ENCODE measurements at regions not wholly inside any gene's neighbourhood (a gene's known extent, or its start where the extent isn't known, plus 50 kb on each side); places are given as distances from the start of the nearest gene placed in this dataset.
A peak's percentile ranks its signal among the peaks of the same experiment; 100 is the strongest.

- TF ChIP-seq, protein P1, sequence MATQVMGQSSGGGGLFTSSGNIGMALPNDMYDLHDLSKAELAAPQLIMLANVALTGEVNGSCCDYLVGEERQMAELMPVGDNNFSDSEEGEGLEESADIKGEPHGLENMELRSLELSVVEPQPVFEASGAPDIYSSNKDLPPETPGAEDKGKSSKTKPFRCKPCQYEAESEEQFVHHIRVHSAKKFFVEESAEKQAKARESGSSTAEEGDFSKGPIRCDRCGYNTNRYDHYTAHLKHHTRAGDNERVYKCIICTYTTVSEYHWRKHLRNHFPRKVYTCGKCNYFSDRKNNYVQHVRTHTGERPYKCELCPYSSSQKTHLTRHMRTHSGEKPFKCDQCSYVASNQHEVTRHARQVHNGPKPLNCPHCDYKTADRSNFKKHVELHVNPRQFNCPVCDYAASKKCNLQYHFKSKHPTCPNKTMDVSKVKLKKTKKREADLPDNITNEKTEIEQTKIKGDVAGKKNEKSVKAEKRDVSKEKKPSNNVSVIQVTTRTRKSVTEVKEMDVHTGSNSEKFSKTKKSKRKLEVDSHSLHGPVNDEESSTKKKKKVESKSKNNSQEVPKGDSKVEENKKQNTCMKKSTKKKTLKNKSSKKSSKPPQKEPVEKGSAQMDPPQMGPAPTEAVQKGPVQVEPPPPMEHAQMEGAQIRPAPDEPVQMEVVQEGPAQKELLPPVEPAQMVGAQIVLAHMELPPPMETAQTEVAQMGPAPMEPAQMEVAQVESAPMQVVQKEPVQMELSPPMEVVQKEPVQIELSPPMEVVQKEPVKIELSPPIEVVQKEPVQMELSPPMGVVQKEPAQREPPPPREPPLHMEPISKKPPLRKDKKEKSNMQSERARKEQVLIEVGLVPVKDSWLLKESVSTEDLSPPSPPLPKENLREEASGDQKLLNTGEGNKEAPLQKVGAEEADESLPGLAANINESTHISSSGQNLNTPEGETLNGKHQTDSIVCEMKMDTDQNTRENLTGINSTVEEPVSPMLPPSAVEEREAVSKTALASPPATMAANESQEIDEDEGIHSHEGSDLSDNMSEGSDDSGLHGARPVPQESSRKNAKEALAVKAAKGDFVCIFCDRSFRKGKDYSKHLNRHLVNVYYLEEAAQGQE (IDR thresholded peaks at IDR 0.05; ENCODE audit: unreplicated experiment): no peak
- TF ChIP-seq ZNF114 (CRISPR knock-in tag; IDR thresholded peaks at IDR 0.05) (no peak), STAT1 (IDR thresholded peaks at IDR 0.05; ENCODE audit: unreplicated experiment) (no peak)
Observed at GRCh38 chr7:98472521-98472954, 71.6 kb upstream of the BAIAP2L1 start (continued).

GRCh38 chr7:98470485-98471240 lies 69.8 kb upstream of the BAIAP2L1 start:
- no peak overlapping the region for H3K27ac Mint-ChIP-seq
- H3K36me3 Mint-ChIP-seq (ENCODE audit: low read depth): no peaks in the 10 kb centered on the region; the same call in 2 of the 3 replicates
- Histone ChIP-seq H3K27ac (ENCODE audit: low read depth) (no peak overlapping the region), H4K20me1 (replicated peaks; ENCODE audit: insufficient read depth) (no peaks in the 10 kb centered on the region), H3K27me3 (ENCODE audit: insufficient read depth) (peaks cover 14% of the 10 kb centered on the region), H3K36me3 (ENCODE audit: insufficient read depth) (no peaks in the 10 kb centered on the region), H3K79me2 (replicated peaks; ENCODE audit: insufficient read depth) (no peaks in the 10 kb centered on the region), H2AFZ (peak overlapping the region; percentile 84), H3K9me2 (ENCODE audit: insufficient read depth) (no peaks in the 10 kb centered on the region), H3K4me2 (peak overlapping the region; percentile 86), H3F3A (replicated peaks; ENCODE audit: low read depth) (no peaks in the 10 kb centered on the region), H3K4me3 (peak overlapping the region; percentile 76), H3K4me1 (ENCODE audit: insufficient read depth) (peaks cover 5% of the 10 kb centered on the region; the same call in 1 of the 2 replicates)
- peak overlapping the region; percentile 73 for H3K4me3 Mint-ChIP-seq
- H3K27me3 Mint-ChIP-seq (ENCODE audit: insufficient read depth, low read depth, poor library complexity): peaks cover 21% of the 10 kb centered on the region
- H3K9me3 Mint-ChIP-seq: peaks cover 13% of the 10 kb centered on the region
- ATAC-seq: peak; percentile 95
- peak; percentile 95 for DNase-seq (ENCODE audit: low spot score)
- H3K4me1 Mint-ChIP-seq: peaks cover 9% of the 10 kb centered on the region; the same call in 2 of the 3 replicates
- TF ChIP-seq CREB1 (CRISPR knock-in tag; IDR thresholded peaks at IDR 0.05; ENCODE audit: low read depth) (peak; percentile 68), POLR2AphosphoS5 (IDR thresholded peaks at IDR 0.05; ENCODE audit: low read depth) (peak; percentile 65), JUNB (IDR thresholded peaks at IDR 0.05; ENCODE audit: unreplicated experiment) (no peak)
- TF ChIP-seq, protein P2, sequence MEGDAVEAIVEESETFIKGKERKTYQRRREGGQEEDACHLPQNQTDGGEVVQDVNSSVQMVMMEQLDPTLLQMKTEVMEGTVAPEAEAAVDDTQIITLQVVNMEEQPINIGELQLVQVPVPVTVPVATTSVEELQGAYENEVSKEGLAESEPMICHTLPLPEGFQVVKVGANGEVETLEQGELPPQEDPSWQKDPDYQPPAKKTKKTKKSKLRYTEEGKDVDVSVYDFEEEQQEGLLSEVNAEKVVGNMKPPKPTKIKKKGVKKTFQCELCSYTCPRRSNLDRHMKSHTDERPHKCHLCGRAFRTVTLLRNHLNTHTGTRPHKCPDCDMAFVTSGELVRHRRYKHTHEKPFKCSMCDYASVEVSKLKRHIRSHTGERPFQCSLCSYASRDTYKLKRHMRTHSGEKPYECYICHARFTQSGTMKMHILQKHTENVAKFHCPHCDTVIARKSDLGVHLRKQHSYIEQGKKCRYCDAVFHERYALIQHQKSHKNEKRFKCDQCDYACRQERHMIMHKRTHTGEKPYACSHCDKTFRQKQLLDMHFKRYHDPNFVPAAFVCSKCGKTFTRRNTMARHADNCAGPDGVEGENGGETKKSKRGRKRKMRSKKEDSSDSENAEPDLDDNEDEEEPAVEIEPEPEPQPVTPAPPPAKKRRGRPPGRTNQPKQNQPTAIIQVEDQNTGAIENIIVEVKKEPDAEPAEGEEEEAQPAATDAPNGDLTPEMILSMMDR (conservative IDR thresholded peaks at IDR 0.05; ENCODE audit: low read depth in 2 of 2): no peak
- TF ChIP-seq, protein P3, sequence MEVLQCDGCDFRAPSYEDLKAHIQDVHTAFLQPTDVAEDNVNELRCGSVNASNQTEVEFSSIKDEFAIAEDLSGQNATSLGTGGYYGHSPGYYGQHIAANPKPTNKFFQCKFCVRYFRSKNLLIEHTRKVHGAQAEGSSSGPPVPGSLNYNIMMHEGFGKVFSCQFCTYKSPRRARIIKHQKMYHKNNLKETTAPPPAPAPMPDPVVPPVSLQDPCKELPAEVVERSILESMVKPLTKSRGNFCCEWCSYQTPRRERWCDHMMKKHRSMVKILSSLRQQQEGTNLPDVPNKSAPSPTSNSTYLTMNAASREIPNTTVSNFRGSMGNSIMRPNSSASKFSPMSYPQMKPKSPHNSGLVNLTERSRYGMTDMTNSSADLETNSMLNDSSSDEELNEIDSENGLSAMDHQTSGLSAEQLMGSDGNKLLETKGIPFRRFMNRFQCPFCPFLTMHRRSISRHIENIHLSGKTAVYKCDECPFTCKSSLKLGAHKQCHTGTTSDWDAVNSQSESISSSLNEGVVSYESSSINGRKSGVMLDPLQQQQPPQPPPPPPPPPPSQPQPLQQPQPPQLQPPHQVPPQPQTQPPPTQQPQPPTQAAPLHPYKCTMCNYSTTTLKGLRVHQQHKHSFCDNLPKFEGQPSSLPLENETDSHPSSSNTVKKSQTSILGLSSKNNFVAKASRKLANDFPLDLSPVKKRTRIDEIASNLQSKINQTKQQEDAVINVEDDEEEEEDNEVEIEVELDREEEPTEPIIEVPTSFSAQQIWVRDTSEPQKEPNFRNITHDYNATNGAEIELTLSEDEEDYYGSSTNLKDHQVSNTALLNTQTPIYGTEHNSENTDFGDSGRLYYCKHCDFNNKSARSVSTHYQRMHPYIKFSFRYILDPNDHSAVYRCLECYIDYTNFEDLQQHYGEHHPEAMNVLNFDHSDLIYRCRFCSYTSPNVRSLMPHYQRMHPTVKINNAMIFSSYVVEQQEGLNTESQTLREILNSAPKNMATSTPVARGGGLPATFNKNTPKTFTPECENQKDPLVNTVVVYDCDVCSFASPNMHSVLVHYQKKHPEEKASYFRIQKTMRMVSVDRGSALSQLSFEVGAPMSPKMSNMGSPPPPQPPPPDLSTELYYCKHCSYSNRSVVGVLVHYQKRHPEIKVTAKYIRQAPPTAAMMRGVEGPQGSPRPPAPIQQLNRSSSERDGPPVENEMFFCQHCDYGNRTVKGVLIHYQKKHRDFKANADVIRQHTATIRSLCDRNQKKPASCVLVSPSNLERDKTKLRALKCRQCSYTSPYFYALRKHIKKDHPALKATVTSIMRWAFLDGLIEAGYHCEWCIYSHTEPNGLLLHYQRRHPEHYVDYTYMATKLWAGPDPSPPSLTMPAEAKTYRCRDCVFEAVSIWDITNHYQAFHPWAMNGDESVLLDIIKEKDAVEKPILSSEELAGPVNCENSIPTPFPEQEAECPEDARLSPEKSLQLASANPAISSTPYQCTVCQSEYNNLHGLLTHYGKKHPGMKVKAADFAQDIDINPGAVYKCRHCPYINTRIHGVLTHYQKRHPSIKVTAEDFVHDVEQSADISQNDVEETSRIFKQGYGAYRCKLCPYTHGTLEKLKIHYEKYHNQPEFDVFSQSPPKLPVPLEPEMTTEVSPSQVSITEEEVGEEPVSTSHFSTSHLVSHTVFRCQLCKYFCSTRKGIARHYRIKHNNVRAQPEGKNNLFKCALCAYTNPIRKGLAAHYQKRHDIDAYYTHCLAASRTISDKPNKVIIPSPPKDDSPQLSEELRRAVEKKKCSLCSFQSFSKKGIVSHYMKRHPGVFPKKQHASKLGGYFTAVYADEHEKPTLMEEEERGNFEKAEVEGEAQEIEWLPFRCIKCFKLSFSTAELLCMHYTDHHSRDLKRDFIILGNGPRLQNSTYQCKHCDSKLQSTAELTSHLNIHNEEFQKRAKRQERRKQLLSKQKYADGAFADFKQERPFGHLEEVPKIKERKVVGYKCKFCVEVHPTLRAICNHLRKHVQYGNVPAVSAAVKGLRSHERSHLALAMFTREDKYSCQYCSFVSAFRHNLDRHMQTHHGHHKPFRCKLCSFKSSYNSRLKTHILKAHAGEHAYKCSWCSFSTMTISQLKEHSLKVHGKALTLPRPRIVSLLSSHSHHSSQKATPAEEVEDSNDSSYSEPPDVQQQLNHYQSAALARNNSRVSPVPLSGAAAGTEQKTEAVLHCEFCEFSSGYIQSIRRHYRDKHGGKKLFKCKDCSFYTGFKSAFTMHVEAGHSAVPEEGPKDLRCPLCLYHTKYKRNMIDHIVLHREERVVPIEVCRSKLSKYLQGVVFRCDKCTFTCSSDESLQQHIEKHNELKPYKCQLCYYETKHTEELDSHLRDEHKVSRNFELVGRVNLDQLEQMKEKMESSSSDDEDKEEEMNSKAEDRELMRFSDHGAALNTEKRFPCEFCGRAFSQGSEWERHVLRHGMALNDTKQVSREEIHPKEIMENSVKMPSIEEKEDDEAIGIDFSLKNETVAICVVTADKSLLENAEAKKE (CRISPR knock-in tag; IDR thresholded peaks at IDR 0.05): no peak

All from GM23338 (cell line).